RWPE1 (cell line): ENCODE measurements at regions not wholly inside any gene's neighbourhood (a gene's known extent, or its start where the extent isn't known, plus 50 kb on each side); places are given as distances from the start of the nearest gene placed in this dataset.

Experiments used
- CTCF ChIA-PET: fragments of 350-600 bp; sonication (Branson Sonifier 250); formaldehyde crosslinking; extraction: SDS; loops from one replicate; lab custom pipeline; 2021; lab: Yijun Ruan, JAX
- POLR2A ChIA-PET: fragments of 400-600 bp; formaldehyde crosslinking; extraction: SDS; loops from one replicate; lab custom pipeline; 2020; ENCODE audit warnings: antibody characterized with exemption; ENCODE audit not compliant: low non-redundant PET; lab: Yijun Ruan, JAX
- DNase-seq: peaks from one replicate; pipeline ENCODE4 v3.0.0; 2012; ENCODE audit warnings: low spot score
- H3K27ac ChIP-seq: fragments of 450-650 bp; 2 replicates; pipeline ENCODE4 v1.5.1; 2017
- TF ChIP-seq, protein P1 (sequence below): fragments of 450-650 bp; conservative IDR thresholded peaks from 2 replicates; pipeline ENCODE4 v1.5.1; 2017; ENCODE audit warnings: low read depth, mild to moderate bottlenecking

- POLR2A ChIA-PET: no interaction called here
- no peak for DNase-seq
- TF ChIP-seq, protein P1, sequence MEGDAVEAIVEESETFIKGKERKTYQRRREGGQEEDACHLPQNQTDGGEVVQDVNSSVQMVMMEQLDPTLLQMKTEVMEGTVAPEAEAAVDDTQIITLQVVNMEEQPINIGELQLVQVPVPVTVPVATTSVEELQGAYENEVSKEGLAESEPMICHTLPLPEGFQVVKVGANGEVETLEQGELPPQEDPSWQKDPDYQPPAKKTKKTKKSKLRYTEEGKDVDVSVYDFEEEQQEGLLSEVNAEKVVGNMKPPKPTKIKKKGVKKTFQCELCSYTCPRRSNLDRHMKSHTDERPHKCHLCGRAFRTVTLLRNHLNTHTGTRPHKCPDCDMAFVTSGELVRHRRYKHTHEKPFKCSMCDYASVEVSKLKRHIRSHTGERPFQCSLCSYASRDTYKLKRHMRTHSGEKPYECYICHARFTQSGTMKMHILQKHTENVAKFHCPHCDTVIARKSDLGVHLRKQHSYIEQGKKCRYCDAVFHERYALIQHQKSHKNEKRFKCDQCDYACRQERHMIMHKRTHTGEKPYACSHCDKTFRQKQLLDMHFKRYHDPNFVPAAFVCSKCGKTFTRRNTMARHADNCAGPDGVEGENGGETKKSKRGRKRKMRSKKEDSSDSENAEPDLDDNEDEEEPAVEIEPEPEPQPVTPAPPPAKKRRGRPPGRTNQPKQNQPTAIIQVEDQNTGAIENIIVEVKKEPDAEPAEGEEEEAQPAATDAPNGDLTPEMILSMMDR: no peak
- CTCF ChIA-PET: no interaction called here
- no peak overlapping the region for H3K27ac ChIP-seq
Measured at GRCh38 chr1:18009478-18009961, 98.1 kb upstream of the IGSF21 start.

- no peak for DNase-seq
- no peak overlapping the region for H3K27ac ChIP-seq
- TF ChIP-seq, protein P1: no peak
- ChIA-PET CTCF (interaction anchor here (0.7 kb wide), 1 partner anchor 9 kb away, joined by 3 read pairs; no protein-coding TSS in a partner anchor), POLR2A (no interaction called here)
Measured at GRCh38 chr1:18010408-18010807, 97.2 kb upstream of the IGSF21 start.

DNA sequence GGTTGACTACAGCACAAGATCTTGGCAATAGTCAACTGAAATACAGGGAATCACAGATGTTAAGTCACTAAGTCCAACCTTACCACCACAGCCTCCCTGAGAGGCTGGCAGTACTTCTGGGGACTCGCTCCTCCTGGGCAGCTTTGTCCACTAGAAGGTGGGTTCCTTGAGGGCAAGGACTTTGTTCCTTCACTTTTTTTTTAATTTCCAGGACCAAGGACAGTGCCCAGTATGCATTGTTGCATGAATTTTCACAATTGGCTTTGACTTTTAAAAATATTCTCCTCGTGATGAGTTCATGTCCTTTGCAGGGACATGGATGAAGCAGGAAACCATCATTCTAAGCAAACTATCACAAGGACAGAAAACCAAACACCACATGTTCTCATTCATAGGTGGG is 96.7 kb upstream of the IGSF21 start:
- ChIA-PET CTCF (interaction anchor here (0.7 kb wide), 1 partner anchor 9 kb away, joined by 3 read pairs; no protein-coding TSS in a partner anchor), POLR2A (no interaction called here)
- TF ChIP-seq, protein P1: no peak
- DNase-seq: no peak
- no peak overlapping the region for H3K27ac ChIP-seq

DNA sequence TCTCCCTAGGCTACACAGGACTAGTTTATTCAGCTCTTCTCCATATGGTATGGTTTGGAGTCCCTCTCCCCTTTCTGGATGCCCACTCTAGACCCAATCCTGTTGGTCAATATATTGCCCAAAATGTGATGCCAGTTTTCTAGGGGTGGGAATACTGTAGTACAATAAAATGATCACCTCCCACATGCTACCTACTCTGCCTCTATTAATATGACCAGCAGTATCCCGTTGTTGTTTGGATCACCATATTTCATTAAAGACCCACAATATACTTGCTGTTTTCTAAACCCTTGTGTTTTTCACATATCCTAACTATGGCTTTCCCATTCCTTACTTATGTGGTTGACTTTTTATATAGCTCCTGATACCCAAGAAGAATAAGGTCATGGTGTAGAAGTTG is 95.9 kb upstream of the IGSF21 start:
- ChIA-PET POLR2A (no interaction called here), CTCF (no interaction called here)
- no peak for DNase-seq
- no peak overlapping the region for H3K27ac ChIP-seq
- TF ChIP-seq, protein P1: no peak

GRCh38 chr1:18012686-18013085 is 94.9 kb upstream of the IGSF21 start:
- ChIA-PET CTCF (no interaction called here), POLR2A (no interaction called here)
- TF ChIP-seq, protein P1: no peak
- DNase-seq: no peak
- no peak overlapping the region for H3K27ac ChIP-seq

DNA sequence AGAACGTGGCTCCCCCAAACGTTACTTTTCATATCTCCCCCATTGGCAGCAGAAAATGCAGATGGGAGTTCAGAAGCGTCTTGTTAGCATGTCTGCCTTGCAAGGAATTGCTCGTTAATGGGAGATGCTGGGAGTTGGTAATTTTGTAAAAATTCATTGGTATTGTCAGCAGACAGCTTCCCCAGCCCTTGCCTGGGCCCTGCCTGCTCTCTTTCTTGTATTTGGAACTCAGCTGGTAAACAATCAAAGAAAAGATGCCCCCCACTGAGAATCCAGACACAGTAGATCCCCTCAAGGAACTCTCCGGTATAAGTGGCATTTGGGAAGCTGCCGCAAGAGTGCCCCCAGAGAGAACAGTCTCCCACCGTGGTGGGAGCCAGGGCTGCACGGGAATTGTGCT is 94.4 kb upstream of the IGSF21 start:
- DNase-seq: no peak
- CTCF ChIA-PET: no interaction called here
- POLR2A ChIA-PET: no interaction called here
- no peak overlapping the region for H3K27ac ChIP-seq
- TF ChIP-seq, protein P1: no peak
